ENCODE measurements at regions not wholly inside any gene's neighbourhood (a gene's known extent, or its start where the extent isn't known, plus 50 kb on each side); places are given as distances from the start of the nearest gene placed in this dataset.

- no peak overlapping the region for H3K27ac ChIP-seq (ENCODE audit: low read length)
- H3K27me3 ChIP-seq (ENCODE audit: control insufficient read depth, insufficient read depth, low read length) = no peaks in the 10 kb centered on the region
- no peaks in the 10 kb centered on the region for H3K4me1 ChIP-seq (ENCODE audit: control insufficient read depth, insufficient read depth, low read length)
- intact Hi-C loops (cut with micrococcal nuclease; ENCODE audit: unreplicated experiment) (no loop called here), in situ Hi-C loops (cut with HindIII; ENCODE audit: low pct_unique_long_range_greater_than_20kb, low sequenced_read_pairs) (no loop called here)
- H3K9me3 ChIP-seq (ENCODE audit: control insufficient read depth, insufficient read depth, low read depth, low read length) = no peaks in the 10 kb centered on the region
- no peaks in the 10 kb centered on the region for H3K36me3 ChIP-seq (ENCODE audit: control insufficient read depth, insufficient read depth, low read length)
- no peak overlapping the region for H3K4me3 ChIP-seq (ENCODE audit: low read depth in 2 of 2, low read length in 2 of 2)
- no TSS peak for BruUV-seq (replicated peaks)
- ChIA-PET CTCF (no interaction called here), POLR2A (no interaction called here)
- ATAC-seq (no peak), DNase-seq (ENCODE audit: low read depth, low spot score) (no peak)
- TF ChIP-seq CTCF (IDR thresholded peaks at IDR 0.05) = no peak
- TF ChIP-seq REST (IDR thresholded peaks at IDR 0.05; ENCODE audit: insufficient read depth in 1 of 2, low read depth in 2 of 2, low read length in 1 of 2) = no peak
- TF ChIP-seq POLR2AphosphoS5 (IDR thresholded peaks at IDR 0.05; ENCODE audit: low read depth, low read length) = no peak
- no peak for TF ChIP-seq TCF7L2 (IDR thresholded peaks at IDR 0.05; ENCODE audit: low read depth, low read length)
- TF ChIP-seq SIN3A (IDR thresholded peaks at IDR 0.05; ENCODE audit: borderline replicate concordance, insufficient read depth, low read depth, low read length) = no peak
These were observed 131.2 kb upstream of the HDDC2 start for GRCh38 chr6:125432963-125433362.

GRCh38 chr6:125434760-125435159, 133.0 kb upstream of the HDDC2 start:
- BruUV-seq (replicated peaks) = no TSS peak
- no peak for TF ChIP-seq TCF7L2 (IDR thresholded peaks at IDR 0.05; ENCODE audit: low read depth, low read length)
- no peak overlapping the region for H3K4me3 ChIP-seq (ENCODE audit: low read depth in 2 of 2, low read length in 2 of 2)
- no peaks in the 10 kb centered on the region for H3K27me3 ChIP-seq (ENCODE audit: control insufficient read depth, insufficient read depth, low read length)
- no peaks in the 10 kb centered on the region for H3K4me1 ChIP-seq (ENCODE audit: control insufficient read depth, insufficient read depth, low read length)
- ATAC-seq = no peak
- no peaks in the 10 kb centered on the region for H3K9me3 ChIP-seq (ENCODE audit: control insufficient read depth, insufficient read depth, low read depth, low read length)
- POLR2A ChIA-PET = no interaction called here
- H3K36me3 ChIP-seq (ENCODE audit: control insufficient read depth, insufficient read depth, low read length) = no peaks in the 10 kb centered on the region
- no peak overlapping the region for H3K27ac ChIP-seq (ENCODE audit: low read length)
- no peak for DNase-seq (ENCODE audit: low read depth, low spot score)
- in situ Hi-C loops (cut with HindIII; ENCODE audit: low pct_unique_long_range_greater_than_20kb, low sequenced_read_pairs) (no loop called here), intact Hi-C loops (cut with micrococcal nuclease; ENCODE audit: unreplicated experiment) (no loop called here)
- CTCF ChIA-PET = no interaction called here

GRCh38 chr6:125439512-125439911, 137.7 kb upstream of the HDDC2 start:
- BruUV-seq (replicated peaks) = no TSS peak
- H3K36me3 ChIP-seq (ENCODE audit: control insufficient read depth, insufficient read depth, low read length) = no peaks in the 10 kb centered on the region
- TF ChIP-seq CTCF (IDR thresholded peaks at IDR 0.05) = no peak
- no peak for TF ChIP-seq SIN3A (IDR thresholded peaks at IDR 0.05; ENCODE audit: borderline replicate concordance, insufficient read depth, low read depth, low read length)
- no peak for TF ChIP-seq TCF7L2 (IDR thresholded peaks at IDR 0.05; ENCODE audit: low read depth, low read length)
- no peak for TF ChIP-seq REST (IDR thresholded peaks at IDR 0.05; ENCODE audit: insufficient read depth in 1 of 2, low read depth in 2 of 2, low read length in 1 of 2)
- no peak for TF ChIP-seq POLR2AphosphoS5 (IDR thresholded peaks at IDR 0.05; ENCODE audit: low read depth, low read length)
- no peaks in the 10 kb centered on the region for H3K9me3 ChIP-seq (ENCODE audit: control insufficient read depth, insufficient read depth, low read depth, low read length)
- intact Hi-C loops (cut with micrococcal nuclease; ENCODE audit: unreplicated experiment) (no loop called here), in situ Hi-C loops (cut with HindIII; ENCODE audit: low pct_unique_long_range_greater_than_20kb, low sequenced_read_pairs) (no loop called here)
- peaks cover 4% of the 10 kb centered on the region for H3K27me3 ChIP-seq (ENCODE audit: control insufficient read depth, insufficient read depth, low read length)
- no peak for DNase-seq (ENCODE audit: low read depth, low spot score)
- H3K4me3 ChIP-seq (ENCODE audit: low read depth in 2 of 2, low read length in 2 of 2) = no peak overlapping the region
- H3K27ac ChIP-seq (ENCODE audit: low read length) = no peak overlapping the region
- CTCF ChIA-PET = no interaction called here
- POLR2A ChIA-PET = no interaction called here
- H3K4me1 ChIP-seq (ENCODE audit: control insufficient read depth, insufficient read depth, low read length) = no peaks in the 10 kb centered on the region
- no peak for ATAC-seq
